Spleen (tissue), 7 donors: ENCODE measurements at regions not wholly inside any gene's neighbourhood (a gene's known extent, or its start where the extent isn't known, plus 50 kb on each side); places are given as distances from the start of the nearest gene placed in this dataset.

Source experiments
- POLR2A ChIP-seq, 3 donors: fragments of 450-650 bp; IDR thresholded peaks; one replicate each; pipeline ENCODE4 v1.5.1; 2017; ENCODE audit warnings: antibody characterized with exemption in 3 of 3, mild to moderate bottlenecking in 1 of 3
- TF ChIP-seq, protein P1 (sequence below), 11 experiments: fragments of 200-600 bp in 7 of 11; fragments of 450-650 bp in 4 of 11; sonication (generic) in 4 of 11; IDR thresholded peaks in 8 of 11; conservative IDR thresholded peaks in 3 of 11; 1 replicate in 7 of 11; 2 replicates in 4 of 11; pipeline versions ENCODE4 v1.4.0 to v1.8.0; 2016 to 2021; ENCODE audit warnings: antibody characterized with exemption in 11 of 11, inconsistent platforms in 4 of 11, mild to moderate bottlenecking in 1 of 11
- donor health status: DM: no; HTN: no; CAD: no; lungs with moderate emphysema.
- donor health status: DM: no; HTN: no; CAD: no.
- donor health status: DM: no; HTN: no; CAD: no.

DNA sequence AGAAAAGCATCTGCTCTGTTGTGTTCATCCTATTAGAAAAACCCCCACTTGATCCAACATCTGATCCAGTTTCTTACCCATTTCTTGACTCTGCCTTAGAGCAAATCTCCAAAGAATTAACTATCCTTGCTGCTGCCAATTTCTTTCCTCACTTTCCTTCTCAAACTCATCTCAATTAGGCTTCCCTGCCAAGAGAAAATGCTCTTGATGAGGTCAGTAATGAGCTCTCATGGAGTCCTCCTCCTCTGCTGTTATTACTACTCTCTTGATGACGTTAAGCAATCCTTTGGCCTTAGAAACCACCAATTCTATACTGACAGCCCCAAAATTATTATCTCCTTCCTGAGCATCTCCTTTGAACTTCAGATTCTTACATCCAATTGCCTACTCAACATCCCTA is 162.0 kb upstream of the FAM13C start:
- TF ChIP-seq, protein P1, sequence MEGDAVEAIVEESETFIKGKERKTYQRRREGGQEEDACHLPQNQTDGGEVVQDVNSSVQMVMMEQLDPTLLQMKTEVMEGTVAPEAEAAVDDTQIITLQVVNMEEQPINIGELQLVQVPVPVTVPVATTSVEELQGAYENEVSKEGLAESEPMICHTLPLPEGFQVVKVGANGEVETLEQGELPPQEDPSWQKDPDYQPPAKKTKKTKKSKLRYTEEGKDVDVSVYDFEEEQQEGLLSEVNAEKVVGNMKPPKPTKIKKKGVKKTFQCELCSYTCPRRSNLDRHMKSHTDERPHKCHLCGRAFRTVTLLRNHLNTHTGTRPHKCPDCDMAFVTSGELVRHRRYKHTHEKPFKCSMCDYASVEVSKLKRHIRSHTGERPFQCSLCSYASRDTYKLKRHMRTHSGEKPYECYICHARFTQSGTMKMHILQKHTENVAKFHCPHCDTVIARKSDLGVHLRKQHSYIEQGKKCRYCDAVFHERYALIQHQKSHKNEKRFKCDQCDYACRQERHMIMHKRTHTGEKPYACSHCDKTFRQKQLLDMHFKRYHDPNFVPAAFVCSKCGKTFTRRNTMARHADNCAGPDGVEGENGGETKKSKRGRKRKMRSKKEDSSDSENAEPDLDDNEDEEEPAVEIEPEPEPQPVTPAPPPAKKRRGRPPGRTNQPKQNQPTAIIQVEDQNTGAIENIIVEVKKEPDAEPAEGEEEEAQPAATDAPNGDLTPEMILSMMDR (IDR thresholded peaks at IDR 0.05 in 8 of 11, conservative IDR thresholded peaks at IDR 0.05 in 3 of 11): no peak
- TF ChIP-seq POLR2A (IDR thresholded peaks at IDR 0.05): no peak
